DLD1 (cell line): ENCODE measurements at regions not wholly inside any gene's neighbourhood (a gene's known extent, or its start where the extent isn't known, plus 50 kb on each side); places are given as distances from the start of the nearest gene placed in this dataset.

ENCODE experiments used
- in situ Hi-C: cut with HindIII; loops from 2 replicates; pipeline ENCODE4 v1.10.0; 2017; ENCODE audit warnings: low sequenced_read_pairs

DNA sequence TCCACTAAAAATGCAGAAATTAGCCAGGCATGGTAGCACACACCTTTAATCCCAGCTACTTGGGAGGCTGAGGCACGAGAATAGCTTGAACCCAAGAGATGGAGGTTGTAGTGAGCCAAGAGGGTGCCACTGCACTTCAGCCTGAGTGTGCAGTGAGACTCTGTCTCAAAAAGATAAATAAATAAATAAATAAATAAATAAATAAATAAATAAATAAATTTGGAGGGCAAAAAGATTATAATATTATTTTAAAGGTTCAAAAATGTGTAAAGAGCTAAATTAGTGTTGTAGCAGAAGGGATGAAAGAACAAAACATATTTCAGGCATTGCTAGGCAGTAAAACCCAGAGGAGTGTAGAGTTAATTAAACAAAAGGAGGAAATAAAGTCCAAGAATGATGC lies 1136.4 kb upstream of the CDH2 start:
- in situ Hi-C loops = no loop called here

DNA sequence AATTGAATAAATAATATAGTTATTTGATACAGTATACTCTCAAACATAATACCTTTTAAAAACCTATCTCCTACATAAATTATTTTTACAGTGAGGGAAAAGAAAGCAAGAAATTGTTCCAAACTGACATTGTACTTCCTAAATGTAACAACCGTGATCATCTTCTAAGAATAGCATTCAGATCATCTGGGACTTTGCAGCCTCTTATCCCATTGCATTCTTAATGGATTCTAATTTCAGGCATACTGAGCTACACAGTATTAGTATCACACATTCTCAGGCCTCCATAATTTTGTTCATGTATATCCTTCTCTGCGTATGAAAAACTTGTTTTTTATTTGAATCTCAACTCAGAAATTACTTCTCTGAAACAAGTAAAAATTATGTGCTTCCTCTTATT lies 1134.7 kb upstream of the CDH2 start:
- in situ Hi-C loops = no loop called here

DNA sequence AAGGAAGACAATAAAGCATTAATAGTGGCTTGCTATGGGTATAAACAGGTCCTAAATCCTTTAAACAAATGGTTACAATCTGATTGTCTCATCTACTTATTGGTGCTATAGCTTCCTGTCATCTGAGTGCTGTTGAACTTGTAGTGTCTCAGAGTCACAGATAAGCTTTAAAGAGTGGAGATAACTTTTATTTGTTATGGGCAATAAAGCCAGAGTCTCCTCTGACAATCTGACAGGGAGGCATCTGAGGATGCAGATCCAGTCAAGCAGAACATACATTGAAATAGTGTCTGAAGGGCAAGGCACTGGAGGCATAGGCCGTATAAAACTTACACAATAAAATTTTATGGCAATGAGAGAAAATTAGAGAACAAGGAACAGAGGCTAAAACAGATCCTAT lies 1132.4 kb upstream of the CDH2 start:
- in situ Hi-C loops = no loop called here

DNA sequence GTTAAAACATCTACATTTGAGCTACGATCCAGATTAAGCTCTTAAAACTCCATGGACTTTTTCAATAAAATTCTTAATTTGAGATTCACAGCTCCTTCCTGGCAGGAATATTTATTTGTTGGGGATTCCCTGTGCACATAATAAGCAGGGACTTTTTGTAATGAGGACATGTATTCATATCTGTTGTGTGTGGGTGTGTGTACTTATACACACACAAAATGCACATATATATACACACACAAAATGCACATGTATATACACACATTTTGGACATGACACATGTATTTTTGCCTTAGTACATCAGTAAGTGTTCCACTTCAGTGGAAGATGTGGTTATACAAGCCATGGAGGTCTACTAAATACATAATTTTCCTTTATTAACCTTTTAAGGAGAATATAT lies 1131.1 kb upstream of the CDH2 start:
- in situ Hi-C loops = no loop called here

DNA sequence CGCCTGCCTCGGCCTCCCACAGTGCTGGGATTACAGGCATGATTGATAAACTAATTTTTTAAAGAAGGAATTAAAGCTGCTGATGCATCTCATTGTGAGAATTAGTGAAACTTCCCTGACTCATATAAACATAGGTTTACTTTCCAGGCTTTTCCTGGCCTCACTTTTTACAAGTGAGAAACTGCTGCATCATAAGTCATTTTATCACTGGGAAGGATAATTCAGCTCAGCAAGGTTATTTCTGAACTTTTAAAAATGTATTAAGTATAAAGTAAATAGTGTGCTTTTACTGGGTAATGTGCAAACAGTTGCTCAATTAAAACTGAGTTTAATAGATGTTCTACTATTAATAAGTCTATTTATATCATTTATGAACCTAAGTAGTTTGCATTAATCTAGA lies 1130.3 kb upstream of the CDH2 start:
- in situ Hi-C loops = no loop called here

DNA sequence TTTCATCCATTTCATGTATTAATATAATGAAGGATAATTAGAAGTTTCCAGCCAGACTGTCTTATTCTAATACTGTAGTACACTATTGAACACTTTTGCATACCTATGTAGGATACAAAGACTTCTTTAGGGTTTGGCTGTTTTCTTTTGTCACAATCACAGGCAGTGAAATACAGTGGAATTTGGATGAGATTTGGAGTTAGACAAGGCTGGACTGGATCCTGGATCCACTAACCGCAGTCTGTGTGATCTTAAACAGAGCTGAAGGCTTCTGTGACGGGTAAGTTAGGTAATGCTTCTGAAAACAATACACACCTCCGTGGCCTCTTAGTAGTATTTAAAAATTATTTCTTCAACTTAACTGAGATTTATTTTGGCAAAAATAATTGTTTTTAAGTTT lies 1128.6 kb upstream of the CDH2 start:
- in situ Hi-C loops = no loop called here

DNA sequence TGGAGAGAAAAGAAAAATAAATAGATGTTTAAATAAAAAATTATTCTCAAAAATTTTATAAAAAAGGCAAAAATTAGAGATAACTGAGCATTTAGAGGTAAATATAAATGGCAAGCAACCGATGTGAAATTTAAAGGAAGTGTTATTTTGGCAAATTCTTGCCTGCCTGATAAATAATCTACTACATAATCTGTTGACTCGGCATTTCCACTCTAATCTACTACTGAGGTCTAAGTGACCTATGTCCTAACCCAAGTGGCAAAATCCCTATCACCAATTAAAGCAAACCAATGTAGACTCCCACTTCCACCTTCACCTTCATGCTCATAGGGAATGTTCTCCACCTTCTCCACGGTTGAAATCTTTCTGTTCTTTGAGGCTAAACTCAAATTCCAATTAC lies 1124.1 kb upstream of the CDH2 start:
- in situ Hi-C loops = no loop called here

DNA sequence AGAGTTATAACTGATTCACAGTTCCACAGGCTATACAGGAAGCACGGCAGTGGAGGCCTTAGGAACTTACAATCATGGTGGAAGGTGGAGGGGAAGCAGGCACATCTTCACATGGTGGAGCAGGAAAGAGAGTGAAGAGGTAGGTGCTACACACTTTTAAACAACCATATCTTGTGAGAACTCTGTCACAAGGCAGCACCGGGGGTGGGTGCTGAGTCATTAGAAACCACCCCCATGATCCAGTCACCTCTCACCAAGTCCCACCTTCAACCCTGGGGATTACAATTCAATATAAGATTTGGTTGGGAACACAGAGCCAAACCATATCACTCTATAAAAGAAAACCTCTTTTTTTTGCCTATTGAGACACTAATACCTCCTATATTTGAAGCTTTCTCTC lies 1108.5 kb upstream of the CDH2 start:
- in situ Hi-C loops = no loop called here

DNA sequence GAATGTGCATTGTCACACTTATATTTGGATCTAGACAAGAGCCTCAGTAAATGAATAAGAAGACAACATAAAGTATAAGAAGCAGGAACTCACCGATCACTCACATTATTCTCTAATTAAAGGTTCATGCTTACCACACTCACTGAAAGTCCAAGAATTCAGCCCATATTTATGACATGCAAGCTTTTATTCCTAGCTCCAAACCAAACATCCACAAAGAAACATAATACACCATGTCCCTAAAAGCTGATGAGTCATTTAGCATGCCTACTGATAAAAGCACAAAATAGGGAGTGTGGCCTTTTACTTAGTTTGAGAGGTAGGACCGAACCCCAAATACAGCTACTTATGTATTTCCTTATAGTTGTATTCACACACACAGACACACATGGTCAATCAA lies 1094.6 kb upstream of the CDH2 start:
- in situ Hi-C loops = no loop called here

DNA sequence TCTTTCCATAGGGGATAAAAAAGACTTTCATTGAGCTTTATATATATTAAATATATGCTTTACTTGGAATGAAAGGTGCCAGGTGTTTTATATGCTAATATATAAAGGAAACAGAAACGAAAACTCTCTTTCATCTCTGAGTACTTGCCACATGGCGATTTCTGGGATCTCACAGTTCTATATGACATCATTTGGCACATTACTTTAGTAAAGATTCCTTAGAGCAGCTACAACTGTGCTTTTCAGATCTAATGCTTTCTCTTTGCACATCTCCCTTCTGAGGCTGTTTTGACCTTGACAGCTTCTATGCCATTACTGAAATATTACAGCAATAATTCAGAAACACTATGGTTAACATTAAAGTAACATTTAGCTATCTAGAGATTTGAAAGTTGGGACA lies 1082.9 kb upstream of the CDH2 start:
- in situ Hi-C loops = no loop called here

DNA sequence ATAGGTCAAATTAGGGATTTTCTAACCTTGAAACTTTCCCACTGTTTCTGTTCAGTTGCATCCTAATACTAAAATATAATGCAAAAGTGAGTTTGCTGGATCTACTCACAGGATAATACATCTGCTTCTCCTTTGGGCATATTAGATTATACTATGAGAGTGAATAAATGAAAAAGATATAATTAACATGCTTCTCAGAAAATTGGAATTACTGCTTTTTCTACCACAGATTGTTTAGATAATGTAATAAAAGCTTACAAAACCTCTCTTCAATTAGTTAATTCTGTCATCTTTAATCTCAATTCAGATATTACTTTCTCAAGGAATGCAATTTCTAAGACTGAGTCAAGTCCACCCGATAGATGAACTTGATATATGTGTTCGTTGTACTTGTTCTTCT lies 1077.2 kb upstream of the CDH2 start:
- in situ Hi-C loops = no loop called here

DNA sequence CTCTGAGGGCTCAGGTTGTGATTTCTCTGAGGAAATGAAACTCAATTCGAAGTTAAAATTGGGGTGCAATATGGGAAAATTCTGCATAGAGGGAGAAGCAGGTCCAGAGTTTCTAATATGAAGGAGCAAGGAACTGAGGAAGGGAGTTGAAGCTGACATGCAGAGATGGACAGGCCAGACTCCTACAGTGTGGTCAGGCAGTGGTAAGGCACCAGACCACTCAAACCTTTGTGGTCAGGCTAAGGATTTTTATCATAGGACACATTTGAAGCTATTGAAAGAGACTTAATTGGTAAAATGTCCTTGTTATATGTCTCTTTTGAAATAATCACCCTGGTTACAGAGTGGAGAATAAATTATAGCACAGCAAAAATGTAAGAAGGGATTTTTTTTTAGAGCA lies 1074.8 kb upstream of the CDH2 start:
- in situ Hi-C loops = no loop called here

DNA sequence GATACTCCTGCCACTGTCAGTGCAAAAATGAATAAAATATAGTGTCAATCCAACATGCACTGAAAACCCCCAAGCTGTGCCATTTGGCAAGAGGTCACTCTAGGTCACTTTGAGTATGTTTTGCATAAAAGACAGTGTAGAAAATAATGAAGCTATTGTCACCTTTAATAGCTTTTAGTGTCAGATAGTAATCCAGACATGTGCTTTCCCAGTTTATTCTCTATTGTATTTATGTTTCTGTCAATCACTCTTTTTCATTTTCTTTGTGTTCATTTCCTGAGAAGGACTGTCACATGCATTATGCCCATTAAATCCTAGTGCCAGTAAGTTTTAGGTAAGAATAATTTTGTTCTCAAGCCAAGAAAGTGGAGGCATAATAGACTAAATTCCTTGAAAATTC lies 1073.9 kb upstream of the CDH2 start:
- in situ Hi-C loops = no loop called here

DNA sequence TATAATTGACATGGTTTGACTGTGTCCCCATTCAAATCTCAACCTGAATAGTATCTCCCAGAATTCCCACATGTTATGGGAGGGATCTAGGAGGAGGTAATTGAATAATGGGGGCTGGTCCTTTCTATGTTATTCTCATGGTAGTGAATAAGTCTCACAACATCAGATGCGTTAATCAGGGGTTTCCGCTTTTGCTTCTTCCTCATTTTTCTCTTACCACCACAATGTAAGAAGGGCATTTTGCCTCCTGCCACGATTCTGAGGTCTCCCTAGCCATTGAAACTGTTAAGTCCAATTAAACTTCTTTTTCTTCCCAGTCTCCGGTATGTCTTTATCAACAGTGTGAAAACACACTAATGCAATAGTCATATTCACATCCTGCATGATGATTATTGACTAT lies 1073.3 kb upstream of the CDH2 start:
- in situ Hi-C loops = no loop called here

DNA sequence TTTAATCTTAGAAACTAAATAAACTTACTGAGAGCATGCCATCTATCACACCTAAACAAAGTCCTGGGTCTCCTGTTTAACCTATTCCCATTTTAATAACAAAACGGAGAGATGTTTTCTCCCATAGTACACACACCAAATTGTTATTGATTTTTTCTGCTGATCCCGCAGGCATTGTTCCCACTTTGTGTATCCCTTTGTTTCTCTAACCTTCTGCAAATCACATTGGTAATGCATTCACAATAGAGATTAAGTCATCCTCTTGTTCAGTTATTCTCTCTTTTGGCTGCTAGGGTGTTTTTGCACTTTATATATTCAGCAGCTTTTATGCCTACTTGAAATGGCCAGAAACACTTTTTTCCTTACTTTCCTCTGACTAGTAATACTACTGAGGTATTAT lies 1071.9 kb upstream of the CDH2 start:
- in situ Hi-C loops = no loop called here

DNA sequence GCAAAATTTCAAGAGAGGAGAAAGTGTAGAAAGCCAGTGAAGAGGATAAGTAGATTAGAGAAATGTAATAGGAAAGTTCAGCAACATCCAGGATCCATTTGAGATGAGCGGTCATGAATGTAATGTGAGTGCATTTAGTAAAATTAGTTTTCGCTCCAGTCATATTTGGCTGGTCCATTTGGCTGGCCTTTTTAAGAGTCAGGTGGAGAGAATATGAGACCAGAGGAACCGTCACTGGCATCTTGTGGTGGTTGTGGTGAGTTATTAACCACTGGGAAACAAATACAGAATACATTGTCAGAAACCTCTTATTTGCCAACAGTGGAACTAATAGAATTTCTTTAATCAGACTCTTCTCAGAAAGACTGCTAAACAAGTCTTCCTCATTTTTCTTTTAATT lies 1064.3 kb upstream of the CDH2 start:
- in situ Hi-C loops = no loop called here

DNA sequence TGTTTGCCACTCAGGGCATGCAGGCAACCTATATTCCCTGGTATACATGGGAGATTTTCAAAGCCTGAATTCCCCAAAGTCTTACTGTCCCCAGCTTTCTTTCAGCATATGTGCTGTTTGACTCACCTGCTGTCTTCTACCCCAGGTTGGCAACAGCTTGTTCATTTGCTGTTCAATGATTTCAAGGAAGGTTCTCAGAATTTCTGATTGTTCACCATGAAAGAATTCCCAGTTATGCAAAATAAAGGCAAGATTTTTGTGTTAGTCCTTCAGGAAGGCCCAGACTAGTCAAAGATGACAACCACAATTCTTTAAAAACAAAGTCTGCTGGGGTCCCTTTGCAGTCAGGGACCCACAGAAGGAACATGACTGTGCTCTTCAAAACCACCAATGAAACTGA lies 1057.8 kb upstream of the CDH2 start:
- in situ Hi-C loops = no loop called here

DNA sequence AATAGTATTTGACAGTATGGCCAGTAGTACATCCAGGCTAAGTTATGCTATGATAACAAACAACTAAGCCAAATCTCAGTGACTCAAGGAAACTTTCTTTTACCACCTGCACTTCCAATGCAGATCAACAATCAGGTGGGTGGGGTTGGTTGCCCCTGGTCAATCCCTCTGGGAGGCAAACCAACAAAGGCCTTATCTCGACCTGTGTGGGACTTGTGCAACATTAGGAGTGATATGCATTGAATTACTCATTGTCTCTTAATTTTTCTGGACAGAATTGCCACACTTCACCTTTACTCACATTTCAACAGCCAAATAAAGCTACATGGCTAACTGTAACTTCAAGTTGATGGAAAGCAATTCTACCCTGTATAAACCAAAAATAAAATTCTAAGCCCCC lies 1049.3 kb upstream of the CDH2 start:
- in situ Hi-C loops = no loop called here

DNA sequence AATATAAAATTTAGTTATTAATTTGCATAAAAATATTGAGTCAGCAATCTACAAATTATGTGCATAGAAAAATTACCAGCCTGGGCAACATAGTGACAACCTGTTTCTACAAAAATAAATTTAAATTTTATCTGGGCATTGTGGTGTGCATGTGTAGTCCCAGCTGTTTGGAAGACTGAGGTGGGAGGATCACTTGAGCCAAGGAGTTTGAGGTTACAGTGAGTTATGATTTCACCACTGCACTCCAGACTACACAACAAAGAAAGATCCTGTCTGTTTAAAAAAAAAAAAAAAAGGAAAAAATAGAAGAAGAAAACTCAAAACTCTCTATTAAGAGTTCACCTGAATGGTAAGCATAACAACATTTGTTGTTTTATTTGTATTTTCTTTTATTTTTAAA lies 1048.4 kb upstream of the CDH2 start:
- in situ Hi-C loops = no loop called here

DNA sequence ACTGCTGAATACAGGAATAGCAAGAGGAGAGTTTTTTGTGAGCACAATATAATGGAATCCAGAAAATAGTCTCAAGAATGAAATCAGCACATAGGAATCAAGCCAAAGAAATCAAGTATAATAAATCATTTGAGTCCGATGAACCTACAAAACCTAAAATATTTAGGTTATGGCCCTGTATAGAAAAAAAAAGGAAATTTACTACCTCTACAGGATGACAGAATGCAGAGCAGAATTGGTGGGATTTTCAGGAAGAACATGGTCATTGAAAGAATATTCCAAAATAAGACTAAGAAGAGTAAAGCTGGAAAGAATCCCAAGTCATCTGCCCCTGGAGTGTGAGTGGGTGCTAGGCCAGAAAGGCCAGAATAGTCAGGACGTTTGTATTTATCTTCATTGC lies 1041.2 kb upstream of the CDH2 start:
- in situ Hi-C loops = no loop called here

DNA sequence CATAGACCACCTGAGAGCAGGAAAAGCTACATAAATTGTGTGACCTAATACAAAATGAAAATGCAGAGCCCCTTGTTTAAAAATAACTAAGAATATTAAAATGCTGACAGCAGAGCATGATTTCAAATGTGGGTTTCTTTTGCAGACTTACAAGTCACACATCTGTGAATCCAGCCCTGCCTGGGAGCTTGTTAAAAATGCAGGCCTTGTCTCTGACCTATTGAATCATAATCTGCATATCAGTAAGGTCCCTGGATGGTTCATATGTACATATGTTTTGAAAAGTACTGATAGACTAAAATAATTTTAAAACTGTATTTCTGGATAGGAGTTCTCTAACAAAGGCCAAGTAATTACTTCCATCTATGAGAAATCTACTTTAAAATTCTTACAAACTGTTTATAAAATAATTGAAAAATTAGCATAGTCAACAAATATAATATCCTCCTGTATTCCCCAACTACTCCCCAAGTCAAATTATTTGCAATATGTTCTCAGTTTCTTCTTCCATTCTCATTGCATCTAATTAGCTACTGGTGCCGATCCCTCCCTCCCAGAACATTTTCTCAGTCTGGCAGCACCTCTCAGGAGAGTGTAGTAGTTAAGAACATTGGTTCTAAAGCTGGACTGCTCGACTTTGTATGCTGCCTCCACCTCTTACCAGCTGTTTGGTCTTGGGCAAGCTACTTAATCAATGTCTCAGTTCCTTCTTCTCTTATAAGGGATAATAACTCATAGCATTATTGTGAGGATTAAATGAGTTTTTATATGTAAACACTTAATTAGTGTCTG lies 1040.4 kb upstream of the CDH2 start:
- in situ Hi-C loops = no loop called here

DNA sequence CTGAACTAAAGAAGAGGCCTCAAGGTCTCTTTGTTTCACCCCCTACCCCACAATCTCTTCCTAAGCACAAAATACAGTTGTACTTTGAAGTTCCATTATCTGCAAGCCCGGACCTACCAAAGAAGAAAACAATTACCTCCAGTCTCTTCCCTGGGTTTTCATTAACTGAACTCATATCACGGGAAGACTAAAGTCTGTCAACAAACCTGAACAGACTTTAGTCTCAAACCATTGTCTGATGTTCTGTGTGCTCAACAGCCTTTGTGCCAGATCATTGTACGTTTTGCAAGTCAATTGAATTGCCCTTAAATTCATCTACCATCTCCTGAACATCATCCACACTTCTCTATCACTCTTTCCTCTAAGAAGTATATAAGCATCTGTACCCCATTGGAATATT lies 1021.9 kb upstream of the CDH2 start:
- in situ Hi-C loops = no loop called here

DNA sequence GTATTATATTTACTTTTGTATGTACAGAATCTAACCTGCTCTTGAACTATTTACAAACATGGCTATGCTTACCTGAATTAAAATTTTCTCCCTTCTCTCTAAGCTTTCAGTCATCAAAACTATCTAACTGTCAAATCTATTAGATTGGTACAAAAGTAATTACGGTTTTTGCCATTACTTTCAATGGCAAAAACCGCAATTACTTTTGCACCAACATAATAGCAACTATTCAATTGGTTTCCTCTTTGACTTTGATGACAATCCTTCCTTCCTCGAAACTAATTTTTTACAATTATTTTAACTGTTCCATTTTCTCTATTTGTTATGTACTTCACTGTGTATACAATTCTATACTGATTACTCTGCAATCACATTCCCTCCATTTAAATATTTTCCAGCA lies 1019.4 kb upstream of the CDH2 start:
- in situ Hi-C loops = no loop called here
